Mesendoderm (in vitro differentiated cells): ENCODE measurements at regions not wholly inside any gene's neighbourhood (a gene's known extent, or its start where the extent isn't known, plus 50 kb on each side); places are given as distances from the start of the nearest gene placed in this dataset.
A peak's percentile ranks its signal among the peaks of the same experiment; 100 is the strongest.

Experiments
- DNase-seq: peaks from one replicate; pipeline ENCODE4 v3.0.0; 2013
- H2AK5ac ChIP-seq: 2 replicates; pipeline ENCODE4 v1.6.1; 2013; ENCODE audit warnings: low read length, inconsistent platforms
- H2BK120ac ChIP-seq: 2 replicates; pipeline ENCODE4 v1.6.1; 2013; ENCODE audit warnings: low read depth, mild to moderate bottlenecking, low read length, moderate library complexity, mixed read lengths
- H2BK15ac ChIP-seq: replicated peaks from 2 replicates; pipeline ENCODE4 v1.6.1; 2013; ENCODE audit warnings: low read depth, mild to moderate bottlenecking, moderate library complexity
- H2BK5ac ChIP-seq: 2 replicates; pipeline ENCODE4 v1.6.1; 2013; ENCODE audit warnings: low read length, inconsistent platforms
- H3K18ac ChIP-seq: 2 replicates; pipeline ENCODE4 v1.6.1; 2013; ENCODE audit warnings: mild to moderate bottlenecking, low read length, mixed read lengths
- H3K23ac ChIP-seq: one replicate; pipeline ENCODE4 v1.6.1; 2013; ENCODE audit warnings: low read length
- H3K27ac ChIP-seq: 2 replicates; pipeline ENCODE4 v1.5.1; 2013; ENCODE audit warnings: low read depth, mild to moderate bottlenecking, inconsistent platforms, low read length, moderate library complexity
- H3K27me3 ChIP-seq: 2 replicates; pipeline ENCODE4 v1.6.1; 2013; ENCODE audit warnings: low read length, control low read depth, mild to moderate bottlenecking, inconsistent platforms; ENCODE audit not compliant: insufficient read depth, poor library complexity
- H3K36me3 ChIP-seq: 2 replicates; pipeline ENCODE4 v1.6.1; 2013; ENCODE audit warnings: low read length, inconsistent platforms; ENCODE audit not compliant: control insufficient read depth, insufficient read depth
- H3K4ac ChIP-seq: one replicate; pipeline ENCODE4 v1.6.1; 2013; ENCODE audit warnings: low read depth, mild to moderate bottlenecking, low read length, moderate library complexity
- H3K4me1 ChIP-seq: 2 replicates; pipeline ENCODE4 v1.6.1; 2013; ENCODE audit warnings: low read depth, low read length, inconsistent platforms; ENCODE audit not compliant: control insufficient read depth
- H3K4me2 ChIP-seq: 2 replicates; pipeline ENCODE4 v1.6.1; 2013; ENCODE audit warnings: low read length
- H3K4me3 ChIP-seq: 2 replicates; pipeline ENCODE4 v1.5.1; 2013; ENCODE audit warnings: mild to moderate bottlenecking, low read length
- H3K56ac ChIP-seq: one replicate; pipeline ENCODE4 v1.6.1; 2013; ENCODE audit warnings: low read length
- H3K79me1 ChIP-seq: 2 replicates; pipeline ENCODE4 v1.6.1; 2013; ENCODE audit warnings: low read length, inconsistent platforms
- H3K79me2 ChIP-seq: 2 replicates; pipeline ENCODE4 v1.6.1; 2013; ENCODE audit warnings: mild to moderate bottlenecking, low read length; ENCODE audit not compliant: control insufficient read depth, insufficient read depth
- H3K9ac ChIP-seq: 2 replicates; pipeline ENCODE4 v1.6.1; 2013; ENCODE audit warnings: low read length, inconsistent platforms
- H4K5ac ChIP-seq: one replicate; pipeline ENCODE4 v1.6.1; 2013; ENCODE audit warnings: low read length
- H4K8ac ChIP-seq: one replicate; pipeline ENCODE4 v1.6.1; 2013; ENCODE audit warnings: low read depth, mild to moderate bottlenecking, control low read depth, low read length, moderate library complexity
- WGBS: extraction: QIAGEN DNeasy Blood & Tissue Kit; methylation state at CpG from one replicate; pipeline ENCODE4 v1.1.7; 2013; ENCODE audit warnings: low lambda C conversion rate, missing lambda C conversion rate; ENCODE audit not compliant: insufficient coverage; ENCODE audit errors: extremely low coverage; 5-methylcytosine and 5-hydroxymethylcytosine counted together

DNA sequence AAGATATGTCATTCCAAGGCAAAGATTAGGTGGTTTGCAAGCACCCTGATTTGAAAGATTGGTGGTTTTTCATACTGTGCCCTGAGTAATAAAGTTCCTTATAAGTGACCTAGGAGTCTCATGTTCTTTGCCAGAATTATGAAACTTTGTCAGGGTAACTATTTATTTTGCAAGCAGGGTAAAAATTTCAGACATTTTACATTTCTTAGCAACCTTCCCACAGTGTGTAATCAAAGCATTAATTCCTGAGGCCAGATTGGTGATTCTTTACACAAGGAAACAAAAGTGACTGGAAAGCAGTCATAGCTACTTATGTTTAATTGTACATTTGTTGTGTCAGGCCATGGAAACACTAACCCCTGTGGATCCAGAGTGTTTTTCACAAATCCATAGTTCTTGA, 998.0 kb upstream of the B3GALT2 start:
- Histone ChIP-seq H3K79me2 (no peaks in the 10 kb centered on the region), H3K9ac (no peak overlapping the region), H4K5ac (no peak overlapping the region), H4K8ac (no peak overlapping the region), H3K79me1 (no peaks in the 10 kb centered on the region), H3K36me3 (no peaks in the 10 kb centered on the region), H3K4me2 (no peak overlapping the region), H3K27ac (no peak overlapping the region), H3K4me3 (no peak overlapping the region), H2BK120ac (no peak overlapping the region), H3K4me1 (no peaks in the 10 kb centered on the region), H3K23ac (no peak overlapping the region), H2BK5ac (no peak overlapping the region), H2BK15ac (no peak overlapping the region), H3K56ac (no peak overlapping the region), H3K27me3 (no peaks in the 10 kb centered on the region), H2AK5ac (no peak overlapping the region), H3K4ac (no peak overlapping the region), H3K18ac (no peak overlapping the region)
- no peak for DNase-seq

DNA sequence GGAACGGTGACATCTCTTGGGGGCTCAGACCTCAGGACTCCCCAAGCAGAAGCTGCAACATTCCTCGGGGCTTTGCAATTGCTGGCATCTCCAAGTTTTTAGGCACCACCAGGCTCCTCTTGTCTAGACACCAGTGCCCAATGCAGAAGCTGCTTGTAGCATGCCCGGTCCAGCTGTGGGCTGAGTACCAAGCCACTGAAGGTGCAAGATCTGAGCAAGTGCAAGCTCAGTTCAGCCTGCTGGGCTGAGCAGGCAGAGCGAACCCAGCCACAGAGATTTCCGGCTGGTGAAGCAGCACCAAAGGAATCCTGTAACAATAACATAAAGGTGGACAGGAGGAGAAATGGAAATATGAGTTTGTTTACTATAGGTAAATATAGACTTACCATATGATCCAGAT, 995.4 kb upstream of the B3GALT2 start:
- no CpG with 5 or more reads among the region's 5 CpGs for WGBS
- Histone ChIP-seq H3K27me3 (no peaks in the 10 kb centered on the region), H2AK5ac (no peak overlapping the region), H3K4me3 (no peak overlapping the region), H3K27ac (no peak overlapping the region), H3K56ac (no peak overlapping the region), H3K23ac (no peak overlapping the region), H3K79me2 (no peaks in the 10 kb centered on the region), H3K79me1 (no peaks in the 10 kb centered on the region), H2BK15ac (no peak overlapping the region), H3K9ac (no peak overlapping the region), H3K18ac (no peak overlapping the region), H3K4ac (no peak overlapping the region), H2BK5ac (no peak overlapping the region), H3K36me3 (no peaks in the 10 kb centered on the region), H4K5ac (no peak overlapping the region), H2BK120ac (no peak overlapping the region), H4K8ac (no peak overlapping the region), H3K4me2 (no peak overlapping the region), H3K4me1 (no peaks in the 10 kb centered on the region)
- no peak for DNase-seq

DNA sequence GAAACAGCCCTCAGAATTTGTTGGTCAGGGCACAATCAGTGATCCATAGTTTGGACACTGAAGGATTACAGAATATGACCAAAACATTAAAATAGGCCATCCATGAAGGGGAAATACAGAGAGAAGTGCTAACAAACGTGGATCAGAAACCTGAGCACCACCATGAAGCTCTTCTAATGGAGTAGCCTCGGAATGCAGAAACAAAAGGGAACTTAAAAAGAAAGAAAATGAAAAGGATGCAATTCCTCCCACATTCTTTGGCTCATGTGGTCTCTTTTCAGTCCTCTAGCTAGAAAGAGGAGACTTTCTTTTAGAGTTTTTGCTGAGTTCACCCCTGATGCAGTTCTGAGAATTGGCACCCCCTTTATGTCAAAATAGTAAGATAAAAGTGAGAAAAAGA, 989.8 kb upstream of the B3GALT2 start:
- Histone ChIP-seq H3K27me3 (no peaks in the 10 kb centered on the region), H3K4me1 (no peaks in the 10 kb centered on the region), H3K4me2 (no peak overlapping the region), H2BK15ac (no peak overlapping the region), H3K18ac (no peak overlapping the region), H3K4ac (no peak overlapping the region), H4K8ac (no peak overlapping the region), H2AK5ac (no peak overlapping the region), H2BK120ac (no peak overlapping the region), H4K5ac (no peak overlapping the region), H3K79me2 (no peaks in the 10 kb centered on the region), H3K23ac (no peak overlapping the region), H3K27ac (no peak overlapping the region), H3K79me1 (no peaks in the 10 kb centered on the region), H3K36me3 (no peaks in the 10 kb centered on the region), H3K56ac (no peak overlapping the region), H2BK5ac (no peak overlapping the region), H3K9ac (no peak overlapping the region), H3K4me3 (no peak overlapping the region)
- whole genome bisulfite sequencing, result no CpG with 5 or more reads among the region's 2 CpGs
- DNase-seq, result peak; percentile 8

DNA sequence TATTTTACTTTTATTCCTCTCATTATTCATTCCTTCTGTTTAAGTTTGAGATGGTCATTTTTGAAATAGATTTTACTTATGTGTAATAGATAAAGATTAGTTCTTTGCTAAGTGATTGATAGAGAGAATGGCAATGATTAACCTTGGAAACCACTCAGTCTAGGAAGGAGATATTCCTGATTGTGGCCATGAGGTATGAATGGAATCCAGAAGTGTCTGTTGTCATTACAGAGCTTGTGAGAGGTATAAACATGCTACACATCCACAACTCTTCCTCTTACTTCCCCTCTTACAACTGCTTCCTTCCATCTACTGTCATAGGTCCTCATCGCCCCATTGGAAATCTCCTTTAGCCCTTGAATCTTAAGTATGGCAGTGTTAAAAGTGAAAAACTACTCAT, 988.8 kb upstream of the B3GALT2 start:
- Histone ChIP-seq H3K9ac (no peak overlapping the region), H4K8ac (no peak overlapping the region), H3K79me1 (no peaks in the 10 kb centered on the region), H3K4me3 (no peak overlapping the region), H3K27ac (no peak overlapping the region), H3K56ac (no peak overlapping the region), H2AK5ac (no peak overlapping the region), H3K4me1 (no peaks in the 10 kb centered on the region), H3K27me3 (no peaks in the 10 kb centered on the region), H4K5ac (no peak overlapping the region), H2BK120ac (no peak overlapping the region), H3K23ac (no peak overlapping the region), H2BK15ac (no peak overlapping the region), H2BK5ac (no peak overlapping the region), H3K4ac (no peak overlapping the region), H3K36me3 (no peaks in the 10 kb centered on the region), H3K18ac (no peak overlapping the region), H3K79me2 (no peaks in the 10 kb centered on the region), H3K4me2 (no peak overlapping the region)
- no CpG with 5 or more reads among the region's 1 CpG for WGBS
- peak; percentile 26 for DNase-seq

DNA sequence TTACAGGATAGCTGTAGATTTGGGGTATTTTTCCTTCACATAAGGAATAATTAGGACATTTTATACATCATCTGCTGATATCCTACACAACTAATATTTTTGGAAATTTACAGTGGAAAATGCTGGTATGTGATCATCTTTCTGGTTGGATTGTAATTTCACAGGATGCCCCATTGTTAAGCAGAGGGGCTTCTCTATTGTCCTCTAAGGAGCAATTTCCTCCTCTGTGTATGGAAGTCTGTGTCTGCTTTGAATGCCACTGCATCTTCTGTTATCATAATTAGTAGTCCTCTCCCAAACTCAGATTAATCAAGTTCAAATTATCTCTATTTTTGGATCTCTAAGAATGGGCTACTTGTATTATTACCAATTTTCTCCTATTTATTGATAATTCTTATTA, 988.1 kb upstream of the B3GALT2 start:
- Histone ChIP-seq H3K4me3 (no peak overlapping the region), H3K56ac (no peak overlapping the region), H3K79me2 (no peaks in the 10 kb centered on the region), H3K36me3 (no peaks in the 10 kb centered on the region), H2BK15ac (no peak overlapping the region), H3K23ac (no peak overlapping the region), H3K9ac (no peak overlapping the region), H3K4ac (no peak overlapping the region), H3K18ac (no peak overlapping the region), H2BK120ac (no peak overlapping the region), H2BK5ac (no peak overlapping the region), H3K79me1 (no peaks in the 10 kb centered on the region), H4K5ac (no peak overlapping the region), H2AK5ac (no peak overlapping the region), H3K4me2 (no peak overlapping the region), H3K27ac (no peak overlapping the region), H3K27me3 (no peaks in the 10 kb centered on the region), H3K4me1 (no peaks in the 10 kb centered on the region), H4K8ac (no peak overlapping the region)
- DNase-seq, result no peak

DNA sequence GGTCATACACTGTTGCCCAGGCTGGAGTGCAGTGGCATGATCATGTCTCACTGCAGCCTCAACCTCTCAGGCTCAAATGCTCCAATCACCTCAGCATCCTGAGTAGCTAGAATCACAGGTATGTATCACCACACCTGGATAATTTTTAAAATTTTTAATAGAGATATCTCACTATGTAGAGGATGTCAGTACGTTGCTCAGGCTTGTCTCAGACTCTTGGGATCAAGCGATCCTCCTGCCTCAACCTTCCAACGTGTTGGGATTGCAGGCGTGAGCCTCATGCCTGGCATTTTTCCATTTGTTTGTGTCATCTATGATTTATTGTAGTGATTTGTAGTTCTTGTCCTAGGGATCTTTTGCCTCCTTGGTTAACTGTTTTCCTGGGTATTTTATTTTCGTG, 985.2 kb upstream of the B3GALT2 start:
- no peaks in the 10 kb centered on the region for H3K27me3 ChIP-seq
- H3K4me3 ChIP-seq, result no peak overlapping the region
- H2BK120ac ChIP-seq, result no peak overlapping the region
- H2BK5ac ChIP-seq, result no peak overlapping the region
- H3K9ac ChIP-seq, result no peak overlapping the region
- H4K8ac ChIP-seq, result no peak overlapping the region
- no peak overlapping the region for H2BK15ac ChIP-seq
- no peak for DNase-seq
- no peak overlapping the region for H3K56ac ChIP-seq
- H3K4ac ChIP-seq, result no peak overlapping the region
- no peak overlapping the region for H3K23ac ChIP-seq
- no peaks in the 10 kb centered on the region for H3K79me2 ChIP-seq
- H3K79me1 ChIP-seq, result no peaks in the 10 kb centered on the region
- no peaks in the 10 kb centered on the region for H3K4me1 ChIP-seq
- WGBS, result no CpG with 5 or more reads among the region's 5 CpGs
- H3K18ac ChIP-seq, result no peak overlapping the region
- H4K5ac ChIP-seq, result no peak overlapping the region
- H2AK5ac ChIP-seq, result no peak overlapping the region
- H3K4me2 ChIP-seq, result no peak overlapping the region
- no peak overlapping the region for H3K27ac ChIP-seq
- H3K36me3 ChIP-seq, result no peaks in the 10 kb centered on the region
